DND-41 (cell line): ENCODE measurements at regions not wholly inside any gene's neighbourhood (a gene's known extent, or its start where the extent isn't known, plus 50 kb on each side); places are given as distances from the start of the nearest gene placed in this dataset.

Source experiments
- CTCF ChIP-seq: IDR thresholded peaks from 2 replicates; pipeline ENCODE4 v1.5.1; 2012; ENCODE audit warnings: borderline replicate concordance, low read length, moderate library complexity, mild to moderate bottlenecking; ENCODE audit not compliant: poor library complexity, severe bottlenecking; ENCODE audit errors: extremely low read depth
- EZH2 ChIP-seq: IDR thresholded peaks from 3 replicates; pipeline ENCODE4 v1.6.1; 2012; ENCODE audit warnings: borderline replicate concordance, low read depth, mild to moderate bottlenecking, moderate library complexity, low read length, inconsistent platforms; ENCODE audit not compliant: severe bottlenecking

GRCh38 chr12:85661461-85662206 is 174.6 kb downstream of the RASSF9 start:
- no peak for TF ChIP-seq CTCF
- no peak for TF ChIP-seq EZH2
